GM19463 (cell line): ENCODE measurements at regions not wholly inside any gene's neighbourhood (a gene's known extent, or its start where the extent isn't known, plus 50 kb on each side); places are given as distances from the start of the nearest gene placed in this dataset.
"Not testable (repeated sequence)": the region's sequence is repeated elsewhere in the genome, so short reads cannot be mapped to it uniquely, and the experiment has no call there.

Experiments
- ATAC-seq: cut with Tn5 transposase; IDR thresholded peaks from one replicate; pipeline ENCODE4 v1.9.1; 2021; ENCODE audit warnings: mild to moderate bottlenecking, moderate library complexity; ENCODE audit not compliant: unreplicated experiment

- ATAC-seq = no peak
These were observed 54.4 kb upstream of the CPHXL start for GRCh38 chr16:75780669-75781068.

GRCh38 chr16:75781683-75782343 is 55.5 kb upstream of the CPHXL start:
- ATAC-seq = no peak

- peak; percentile 54 for ATAC-seq
These were observed 61.1 kb upstream of the CPHXL start for GRCh38 chr16:75787440-75787839.

- ATAC-seq = peak; percentile 64
These were observed 62.9 kb upstream of the CPHXL start for GRCh38 chr16:75789237-75789636.

- no peak for ATAC-seq
These were observed 66.6 kb upstream of the CPHXL start for GRCh38 chr16:75792771-75793492.

GRCh38 chr16:75793641-75794040 is 67.4 kb upstream of the CPHXL start:
- ATAC-seq = no peak

- ATAC-seq = peak; percentile 44
These were observed 68.1 kb upstream of the CPHXL start for GRCh38 chr16:75794426-75794825.

GRCh38 chr16:75798714-75799113 is 72.4 kb upstream of the CPHXL start:
- ATAC-seq = no peak

GRCh38 chr16:75801307-75801706 is 75.0 kb upstream of the CPHXL start:
- no peak for ATAC-seq

GRCh38 chr16:75803753-75804152 is 77.5 kb upstream of the CPHXL start:
- no peak for ATAC-seq

- no peak for ATAC-seq
These were observed 78.1 kb upstream of the CPHXL start for GRCh38 chr16:75804368-75804767.

GRCh38 chr16:75805946-75806345 is 79.7 kb upstream of the CPHXL start:
- ATAC-seq = no peak

- no peak for ATAC-seq
These were observed 80.2 kb upstream of the CPHXL start for GRCh38 chr16:75806487-75806886.

GRCh38 chr16:75810342-75810741 is 84.1 kb upstream of the CPHXL start:
- no peak for ATAC-seq

GRCh38 chr16:75811020-75811634 is 84.8 kb upstream of the CPHXL start:
- no peak for ATAC-seq

GRCh38 chr16:75818491-75818890 is 92.2 kb upstream of the CPHXL start:
- no peak for ATAC-seq

GRCh38 chr16:75820672-75821071 is 94.4 kb upstream of the CPHXL start:
- ATAC-seq = no peak

- ATAC-seq = no peak
These were observed 94.8 kb upstream of the CPHXL start for GRCh38 chr16:75821117-75821516.

GRCh38 chr16:75825750-75826149 is 99.5 kb upstream of the CPHXL start:
- not testable (repeated sequence) for ATAC-seq

GRCh38 chr16:75827372-75828038 is 101.2 kb upstream of the CPHXL start:
- ATAC-seq = not testable (repeated sequence)

- ATAC-seq = not testable (repeated sequence)
These were observed 107.1 kb upstream of the CPHXL start for GRCh38 chr16:75833385-75833784.
